ENCODE measurements at regions not wholly inside any gene's neighbourhood (a gene's known extent, or its start where the extent isn't known, plus 50 kb on each side); places are given as distances from the start of the nearest gene placed in this dataset.

DNA sequence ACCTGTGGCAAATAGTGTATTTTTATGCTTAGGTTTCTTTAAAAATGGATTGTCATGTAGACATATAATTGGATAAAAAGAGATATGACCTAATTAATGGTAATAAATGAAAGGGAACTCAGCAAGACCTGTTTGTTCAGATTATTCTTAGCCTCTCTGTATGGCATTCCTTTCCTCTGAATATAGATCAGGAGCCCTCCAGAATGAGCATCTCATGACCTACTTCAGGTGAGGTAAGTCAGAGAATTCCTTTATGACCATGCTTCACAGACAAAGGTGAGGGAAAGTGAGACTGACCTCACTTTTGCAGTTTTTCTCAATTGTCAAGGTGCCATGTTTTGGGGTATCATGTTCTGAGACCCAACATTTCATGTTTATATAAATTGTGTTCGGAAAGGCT, 1744.3 kb upstream of the PIK3C3 start (continued):
- TF ChIP-seq, protein P1, sequence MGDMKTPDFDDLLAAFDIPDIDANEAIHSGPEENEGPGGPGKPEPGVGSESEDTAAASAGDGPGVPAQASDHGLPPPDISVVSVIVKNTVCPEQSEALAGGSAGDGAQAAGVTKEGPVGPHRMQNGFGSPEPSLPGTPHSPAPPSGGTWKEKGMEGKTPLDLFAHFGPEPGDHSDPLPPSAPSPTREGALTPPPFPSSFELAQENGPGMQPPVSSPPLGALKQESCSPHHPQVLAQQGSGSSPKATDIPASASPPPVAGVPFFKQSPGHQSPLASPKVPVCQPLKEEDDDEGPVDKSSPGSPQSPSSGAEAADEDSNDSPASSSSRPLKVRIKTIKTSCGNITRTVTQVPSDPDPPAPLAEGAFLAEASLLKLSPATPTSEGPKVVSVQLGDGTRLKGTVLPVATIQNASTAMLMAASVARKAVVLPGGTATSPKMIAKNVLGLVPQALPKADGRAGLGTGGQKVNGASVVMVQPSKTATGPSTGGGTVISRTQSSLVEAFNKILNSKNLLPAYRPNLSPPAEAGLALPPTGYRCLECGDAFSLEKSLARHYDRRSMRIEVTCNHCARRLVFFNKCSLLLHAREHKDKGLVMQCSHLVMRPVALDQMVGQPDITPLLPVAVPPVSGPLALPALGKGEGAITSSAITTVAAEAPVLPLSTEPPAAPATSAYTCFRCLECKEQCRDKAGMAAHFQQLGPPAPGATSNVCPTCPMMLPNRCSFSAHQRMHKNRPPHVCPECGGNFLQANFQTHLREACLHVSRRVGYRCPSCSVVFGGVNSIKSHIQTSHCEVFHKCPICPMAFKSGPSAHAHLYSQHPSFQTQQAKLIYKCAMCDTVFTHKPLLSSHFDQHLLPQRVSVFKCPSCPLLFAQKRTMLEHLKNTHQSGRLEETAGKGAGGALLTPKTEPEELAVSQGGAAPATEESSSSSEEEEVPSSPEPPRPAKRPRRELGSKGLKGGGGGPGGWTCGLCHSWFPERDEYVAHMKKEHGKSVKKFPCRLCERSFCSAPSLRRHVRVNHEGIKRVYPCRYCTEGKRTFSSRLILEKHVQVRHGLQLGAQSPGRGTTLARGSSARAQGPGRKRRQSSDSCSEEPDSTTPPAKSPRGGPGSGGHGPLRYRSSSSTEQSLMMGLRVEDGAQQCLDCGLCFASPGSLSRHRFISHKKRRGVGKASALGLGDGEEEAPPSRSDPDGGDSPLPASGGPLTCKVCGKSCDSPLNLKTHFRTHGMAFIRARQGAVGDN (IDR thresholded peaks at IDR 0.05), result no peak
- TF ChIP-seq POLR2AphosphoS2 (IDR thresholded peaks at IDR 0.05; ENCODE audit: low read depth, low read length) (no peak), HCFC1 (IDR thresholded peaks at IDR 0.05; ENCODE audit: low read length) (no peak), ZNF384 (IDR thresholded peaks at IDR 0.05; ENCODE audit: borderline replicate concordance, low read depth, low read length) (no peak), TCF12 (IDR thresholded peaks at IDR 0.05; ENCODE audit: low read depth, low read length) (no peak), PAX5 (IDR thresholded peaks at IDR 0.05; ENCODE audit: borderline replicate concordance, low read depth, low read length) (no peak), IKZF2 (IDR thresholded peaks at IDR 0.05) (no peak)

GRCh38 chr18:40208958-40209357, 1746.1 kb upstream of the PIK3C3 start:
- Histone ChIP-seq H3K36me3 (ENCODE audit: control insufficient read depth in 2 of 2, insufficient read depth in 2 of 2, low read length in 1 of 2) (no peaks in the 10 kb centered on the region), H3K4me1 (ENCODE audit: control insufficient read depth, insufficient read depth, low read length) (no peaks in the 10 kb centered on the region), H2AFZ (ENCODE audit: control insufficient read depth, low read depth, low read length) (no peak overlapping the region), H4K20me1 (ENCODE audit: control insufficient read depth, insufficient read depth) (no peaks in the 10 kb centered on the region), H3K9me3 (replicated peaks; ENCODE audit: control insufficient read depth, insufficient read depth, low read length) (no peaks in the 10 kb centered on the region), H3K27ac (ENCODE audit: control insufficient read depth, insufficient read depth) (no peak overlapping the region), H3K79me2 (ENCODE audit: control insufficient read depth, insufficient read depth, low read length) (no peaks in the 10 kb centered on the region), H3K4me2 (ENCODE audit: control insufficient read depth, insufficient read depth) (no peak overlapping the region), H3K4me3 (no peak overlapping the region), H3K9ac (ENCODE audit: control insufficient read depth, insufficient read depth, low read length) (no peak overlapping the region), H3K27me3 (replicated peaks in 1 of 2; ENCODE audit: control insufficient read depth in 2 of 2, insufficient read depth in 2 of 2, low read length in 1 of 2) (no peaks in the 10 kb centered on the region)
- BruUV-seq (replicated peaks), result no TSS peak
- RAD21 ChIA-PET (ENCODE audit: unreplicated experiment), result no interaction called here
- no peak for FAIRE-seq
- intact Hi-C loops (cut with micrococcal nuclease; ENCODE audit: unreplicated experiment) (no loop called here), in situ Hi-C loops (cut with MboI) (no loop called here)
- WGBS (ENCODE audit: insufficient coverage, insufficient replicate concordance, low lambda C conversion rate, missing lambda C conversion rate), result 34% methylated on average over 2 of the region's 2 CpGs
- SMC1A ChIA-PET (ENCODE audit: uncharacterized antibody, unreplicated experiment), result no interaction called here
- no peak for DNase-seq (ENCODE audit: low read depth, low spot score)
- TF ChIP-seq E2F8 (IDR thresholded peaks at IDR 0.05; ENCODE audit: low read depth, partially characterized antibody) (no peak), TAF1 (IDR thresholded peaks at IDR 0.05; ENCODE audit: borderline replicate concordance, low read depth, low read length) (no peak), ZNF592 (IDR thresholded peaks at IDR 0.05) (no peak), EED (IDR thresholded peaks at IDR 0.05; ENCODE audit: low read depth) (no peak), SMC3 (IDR thresholded peaks at IDR 0.05; ENCODE audit: borderline replicate concordance, low read length) (no peak)
- no peak for ATAC-seq
- CTCF ChIA-PET, result no interaction called here
- POLR2A ChIA-PET, result no interaction called here

All from GM12878 (cell line).